Endothelial cell of umbilical vein (primary cell): ENCODE measurements at regions not wholly inside any gene's neighbourhood (a gene's known extent, or its start where the extent isn't known, plus 50 kb on each side); places are given as distances from the start of the nearest gene placed in this dataset.

Experiments used
- EZH2 ChIP-seq: IDR thresholded peaks from 2 replicates; pipeline ENCODE4 v1.6.1; 2012; ENCODE audit warnings: borderline replicate concordance, low read depth, mild to moderate bottlenecking, moderate library complexity, low read length, inconsistent platforms; ENCODE audit not compliant: severe bottlenecking
- FOS ChIP-seq: IDR thresholded peaks from 2 replicates; pipeline ENCODE4 v1.6.1; 2011; ENCODE audit warnings: mild to moderate bottlenecking, low read length, moderate library complexity, borderline replicate concordance; ENCODE audit not compliant: insufficient read depth
- GATA2 ChIP-seq: IDR thresholded peaks from 2 replicates; pipeline ENCODE4 v1.7.0; 2011; ENCODE audit warnings: low read depth, mild to moderate bottlenecking, moderate library complexity, mixed read lengths, low read length; ENCODE audit not compliant: insufficient read length, insufficient read depth
- POLR2A ChIP-seq: IDR thresholded peaks from 2 replicates; pipeline ENCODE4 v1.6.1; 2012; ENCODE audit warnings: low read depth, mild to moderate bottlenecking, control low read depth, low read length
- POLR2AphosphoS5 ChIP-seq: IDR thresholded peaks from 2 replicates; pipeline ENCODE4 v1.6.1; 2012; ENCODE audit warnings: low read depth, mild to moderate bottlenecking, control low read depth, low read length, moderate library complexity; ENCODE audit not compliant: insufficient read depth
- TF ChIP-seq, protein P1 (sequence below), 2 donors: IDR thresholded peaks; 1 replicate in 1 of 2; 2 replicates in 1 of 2; pipeline ENCODE4 v1.5.1; 2011; ENCODE audit warnings: low read length in 2 of 2, mild to moderate bottlenecking in 2 of 2, moderate library complexity in 2 of 2, control low read depth in 1 of 2, inconsistent platforms in 1 of 2, low read depth in 1 of 2; ENCODE audit not compliant: insufficient read depth in 1 of 2; ENCODE audit errors: extremely low read depth in 1 of 2
- TF ChIP-seq, protein P2 (sequence below): IDR thresholded peaks from 2 replicates; pipeline ENCODE4 v1.6.1; 2011; ENCODE audit not compliant: insufficient read depth, insufficient read length

DNA sequence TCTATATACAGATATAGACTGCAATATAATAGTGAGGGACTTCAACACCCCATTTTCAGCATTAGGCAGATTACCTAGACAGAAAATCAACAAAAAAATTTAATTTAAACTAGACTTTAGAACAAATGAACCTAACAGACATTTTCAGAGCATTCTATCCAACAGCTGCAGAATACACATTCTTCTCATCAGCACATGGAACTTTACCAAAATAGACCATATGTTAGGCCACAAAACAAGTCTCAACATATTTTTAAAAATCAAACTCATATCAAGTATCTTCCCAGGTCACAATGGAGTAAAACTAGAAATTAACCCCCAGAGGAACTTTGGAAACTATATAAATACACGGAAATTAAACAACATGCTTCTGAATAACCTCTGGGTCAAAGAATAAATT is 169.6 kb downstream of the MTERF1 start:
- TF ChIP-seq, protein P1, sequence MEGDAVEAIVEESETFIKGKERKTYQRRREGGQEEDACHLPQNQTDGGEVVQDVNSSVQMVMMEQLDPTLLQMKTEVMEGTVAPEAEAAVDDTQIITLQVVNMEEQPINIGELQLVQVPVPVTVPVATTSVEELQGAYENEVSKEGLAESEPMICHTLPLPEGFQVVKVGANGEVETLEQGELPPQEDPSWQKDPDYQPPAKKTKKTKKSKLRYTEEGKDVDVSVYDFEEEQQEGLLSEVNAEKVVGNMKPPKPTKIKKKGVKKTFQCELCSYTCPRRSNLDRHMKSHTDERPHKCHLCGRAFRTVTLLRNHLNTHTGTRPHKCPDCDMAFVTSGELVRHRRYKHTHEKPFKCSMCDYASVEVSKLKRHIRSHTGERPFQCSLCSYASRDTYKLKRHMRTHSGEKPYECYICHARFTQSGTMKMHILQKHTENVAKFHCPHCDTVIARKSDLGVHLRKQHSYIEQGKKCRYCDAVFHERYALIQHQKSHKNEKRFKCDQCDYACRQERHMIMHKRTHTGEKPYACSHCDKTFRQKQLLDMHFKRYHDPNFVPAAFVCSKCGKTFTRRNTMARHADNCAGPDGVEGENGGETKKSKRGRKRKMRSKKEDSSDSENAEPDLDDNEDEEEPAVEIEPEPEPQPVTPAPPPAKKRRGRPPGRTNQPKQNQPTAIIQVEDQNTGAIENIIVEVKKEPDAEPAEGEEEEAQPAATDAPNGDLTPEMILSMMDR (IDR thresholded peaks at IDR 0.05; ENCODE audit: extremely low read depth in 1 of 2, insufficient read depth in 1 of 2, low read depth in 1 of 2, low read length in 2 of 2) = no peak
- no peak for TF ChIP-seq GATA2
- no peak for TF ChIP-seq FOS
- no peak for TF ChIP-seq POLR2A
- TF ChIP-seq, protein P2, sequence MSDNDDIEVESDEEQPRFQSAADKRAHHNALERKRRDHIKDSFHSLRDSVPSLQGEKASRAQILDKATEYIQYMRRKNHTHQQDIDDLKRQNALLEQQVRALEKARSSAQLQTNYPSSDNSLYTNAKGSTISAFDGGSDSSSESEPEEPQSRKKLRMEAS = no peak
- TF ChIP-seq EZH2 = no peak
- TF ChIP-seq POLR2AphosphoS5 = no peak
